ENCODE measurements at regions not wholly inside any gene's neighbourhood (a gene's known extent, or its start where the extent isn't known, plus 50 kb on each side); places are given as distances from the start of the nearest gene placed in this dataset.

GRCh38 chr16:76784530-76784929 lies 406.5 kb upstream of the MON1B start:
- Histone ChIP-seq H3K4me1 (no peaks in the 10 kb centered on the region), H3K27me3 (no peaks in the 10 kb centered on the region)
- intact Hi-C loops (cut with DNase I; ENCODE audit: low total_unique reads): no loop called here

GRCh38 chr16:76787394-76787793 lies 403.6 kb upstream of the MON1B start:
- H3K36me3 ChIP-seq: no peaks in the 10 kb centered on the region
- TF ChIP-seq POLR2AphosphoS5 (IDR thresholded peaks at IDR 0.05) (no peak), POLR2A (IDR thresholded peaks at IDR 0.05) (no peak)
- TF ChIP-seq, protein P1, sequence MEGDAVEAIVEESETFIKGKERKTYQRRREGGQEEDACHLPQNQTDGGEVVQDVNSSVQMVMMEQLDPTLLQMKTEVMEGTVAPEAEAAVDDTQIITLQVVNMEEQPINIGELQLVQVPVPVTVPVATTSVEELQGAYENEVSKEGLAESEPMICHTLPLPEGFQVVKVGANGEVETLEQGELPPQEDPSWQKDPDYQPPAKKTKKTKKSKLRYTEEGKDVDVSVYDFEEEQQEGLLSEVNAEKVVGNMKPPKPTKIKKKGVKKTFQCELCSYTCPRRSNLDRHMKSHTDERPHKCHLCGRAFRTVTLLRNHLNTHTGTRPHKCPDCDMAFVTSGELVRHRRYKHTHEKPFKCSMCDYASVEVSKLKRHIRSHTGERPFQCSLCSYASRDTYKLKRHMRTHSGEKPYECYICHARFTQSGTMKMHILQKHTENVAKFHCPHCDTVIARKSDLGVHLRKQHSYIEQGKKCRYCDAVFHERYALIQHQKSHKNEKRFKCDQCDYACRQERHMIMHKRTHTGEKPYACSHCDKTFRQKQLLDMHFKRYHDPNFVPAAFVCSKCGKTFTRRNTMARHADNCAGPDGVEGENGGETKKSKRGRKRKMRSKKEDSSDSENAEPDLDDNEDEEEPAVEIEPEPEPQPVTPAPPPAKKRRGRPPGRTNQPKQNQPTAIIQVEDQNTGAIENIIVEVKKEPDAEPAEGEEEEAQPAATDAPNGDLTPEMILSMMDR (IDR thresholded peaks at IDR 0.05): no peak
- no peak overlapping the region for H3K4me3 ChIP-seq
- H3K27ac ChIP-seq: no peak overlapping the region
- intact Hi-C loops (cut with DNase I; ENCODE audit: low total_unique reads): no loop called here
- H3K4me1 ChIP-seq: no peaks in the 10 kb centered on the region
- no peak for DNase-seq (ENCODE audit: low spot score in 2 of 2)
- no peaks in the 10 kb centered on the region for H3K27me3 ChIP-seq
- peaks cover 0 to 6% of the 10 kb centered on the region in 2 donors for H3K9me3 ChIP-seq

More at GRCh38 chr16:76784530-76784929, 406.5 kb upstream of the MON1B start:
- peaks cover 0 to 12% of the 10 kb centered on the region in 2 donors for H3K9me3 ChIP-seq
- no peaks in the 10 kb centered on the region for H3K36me3 ChIP-seq
- no peak overlapping the region for H3K27ac ChIP-seq
- DNase-seq (ENCODE audit: low spot score in 2 of 2): no peak
- TF ChIP-seq POLR2AphosphoS5 (IDR thresholded peaks at IDR 0.05) (no peak), POLR2A (IDR thresholded peaks at IDR 0.05) (no peak)
- TF ChIP-seq, protein P1 (IDR thresholded peaks at IDR 0.05): no peak
- no peak overlapping the region for H3K4me3 ChIP-seq

DNA sequence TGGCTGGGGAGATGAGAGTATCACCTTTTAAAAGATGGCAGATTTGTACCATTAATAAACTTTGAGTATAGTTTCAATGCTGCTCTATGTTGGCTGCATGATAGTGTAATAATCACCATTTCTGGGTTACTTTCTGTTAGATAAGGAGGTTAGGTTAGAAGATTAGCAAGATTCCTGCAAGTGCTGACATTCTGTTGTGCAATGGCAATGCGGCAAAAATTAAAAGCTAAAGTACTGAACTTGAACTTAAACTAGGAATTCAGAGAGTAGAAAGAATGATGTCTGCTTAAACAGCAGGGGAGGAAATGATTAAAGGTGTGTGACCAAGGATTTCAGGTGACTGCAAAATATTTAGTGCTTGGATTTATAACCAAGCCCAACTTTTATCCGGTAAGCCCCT lies 399.8 kb upstream of the MON1B start:
- no peak for TF ChIP-seq POLR2AphosphoS5 (IDR thresholded peaks at IDR 0.05)
- no peak for TF ChIP-seq POLR2A (IDR thresholded peaks at IDR 0.05)
- TF ChIP-seq, protein P1 (IDR thresholded peaks at IDR 0.05): no peak
- Histone ChIP-seq H3K36me3 (no peaks in the 10 kb centered on the region), H3K9me3 (peaks cover 0 to 6% of the 10 kb centered on the region in 2 donors), H3K4me1 (no peaks in the 10 kb centered on the region), H3K27ac (no peak overlapping the region), H3K27me3 (no peaks in the 10 kb centered on the region), H3K4me3 (no peak overlapping the region)
- DNase-seq (ENCODE audit: low spot score in 2 of 2): no peak
- intact Hi-C loops (cut with DNase I; ENCODE audit: low total_unique reads): no loop called here

- Histone ChIP-seq H3K36me3 (no peaks in the 10 kb centered on the region), H3K4me3 (no peak overlapping the region), H3K27ac (no peak overlapping the region), H3K27me3 (no peaks in the 10 kb centered on the region), H3K9me3 (no peaks in the 10 kb centered on the region), H3K4me1 (no peaks in the 10 kb centered on the region)
- no peak for DNase-seq (ENCODE audit: low spot score in 2 of 2)
- intact Hi-C loops (cut with DNase I; ENCODE audit: low total_unique reads): no loop called here
- TF ChIP-seq POLR2A (IDR thresholded peaks at IDR 0.05) (no peak), POLR2AphosphoS5 (IDR thresholded peaks at IDR 0.05) (no peak)
- TF ChIP-seq, protein P1 (IDR thresholded peaks at IDR 0.05): no peak
These were observed 394.6 kb upstream of the MON1B start for GRCh38 chr16:76796416-76796815.

- H3K9me3 ChIP-seq: no peaks in the 10 kb centered on the region
- H3K4me3 ChIP-seq: no peak overlapping the region
- H3K27ac ChIP-seq: no peak overlapping the region
- intact Hi-C loops (cut with DNase I; ENCODE audit: low total_unique reads): no loop called here
- no peaks in the 10 kb centered on the region for H3K4me1 ChIP-seq
- no peak for DNase-seq (ENCODE audit: low spot score in 2 of 2)
- no peaks in the 10 kb centered on the region for H3K36me3 ChIP-seq
- H3K27me3 ChIP-seq: no peaks in the 10 kb centered on the region
- TF ChIP-seq POLR2A (IDR thresholded peaks at IDR 0.05) (no peak), POLR2AphosphoS5 (IDR thresholded peaks at IDR 0.05) (no peak)
- TF ChIP-seq, protein P1 (IDR thresholded peaks at IDR 0.05): no peak
These were observed 394.0 kb upstream of the MON1B start for GRCh38 chr16:76796978-76797377.

Measured in breast epithelium (tissue), 4 donors.